Colon (tissue), 2 donors: ENCODE measurements at regions not wholly inside any gene's neighbourhood (a gene's known extent, or its start where the extent isn't known, plus 50 kb on each side); places are given as distances from the start of the nearest gene placed in this dataset.
"Not testable (repeated sequence)": the region's sequence is repeated elsewhere in the genome, so short reads cannot be mapped to it uniquely, and the experiment has no call there.

ENCODE experiments used
- FAIRE-seq: peaks from 2 replicates; lab custom pipeline; 2012; peaks lifted over from hg19 to GRCh38; lab: Jason Lieb, UNC
- donor health status: control.
- donor health status: control.

DNA sequence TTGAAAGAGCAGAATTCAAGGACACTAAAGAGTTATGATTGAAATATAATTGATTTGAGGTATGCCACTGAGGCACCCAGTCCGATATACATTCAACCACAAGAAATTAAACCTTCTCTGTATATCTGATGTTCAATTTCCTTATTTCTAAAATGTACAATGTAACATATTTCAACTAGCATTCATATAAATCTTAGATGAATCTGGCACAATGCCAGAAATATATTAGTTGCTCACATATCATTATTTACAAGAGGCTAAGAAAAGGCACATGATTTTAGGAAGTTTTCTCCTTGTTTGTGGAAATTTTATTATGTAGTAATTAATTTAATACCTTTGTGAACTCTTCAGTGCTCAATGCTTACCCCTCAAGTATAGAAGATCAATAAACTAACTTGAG is 532.3 kb downstream of the KCNA4 start:
- no peak for FAIRE-seq

GRCh38 chr11:29483831-29484230 is 533.0 kb downstream of the KCNA4 start:
- no peak for FAIRE-seq

DNA sequence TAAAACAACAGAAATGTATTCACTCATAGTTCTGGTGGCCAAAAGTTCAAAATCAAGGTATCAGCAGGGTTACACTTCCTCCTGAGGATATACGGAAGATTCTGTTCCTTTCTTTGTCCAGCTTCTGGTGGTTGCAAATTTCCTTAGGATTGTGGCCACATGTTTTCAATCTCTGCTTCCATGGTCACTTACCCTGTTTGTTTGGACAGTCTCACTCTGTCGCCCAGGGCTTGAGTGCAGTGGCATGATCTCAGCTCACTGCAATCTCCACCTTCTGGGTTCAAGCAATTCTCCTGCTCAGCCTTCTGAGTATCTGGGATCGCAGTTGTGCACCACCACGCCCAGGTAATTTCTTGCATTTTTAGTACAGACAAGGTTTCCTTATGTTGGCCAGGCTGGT is 534.3 kb downstream of the KCNA4 start:
- FAIRE-seq = no peak

- no peak for FAIRE-seq
Observed at GRCh38 chr11:29481738-29482137, 535.1 kb downstream of the KCNA4 start.

DNA sequence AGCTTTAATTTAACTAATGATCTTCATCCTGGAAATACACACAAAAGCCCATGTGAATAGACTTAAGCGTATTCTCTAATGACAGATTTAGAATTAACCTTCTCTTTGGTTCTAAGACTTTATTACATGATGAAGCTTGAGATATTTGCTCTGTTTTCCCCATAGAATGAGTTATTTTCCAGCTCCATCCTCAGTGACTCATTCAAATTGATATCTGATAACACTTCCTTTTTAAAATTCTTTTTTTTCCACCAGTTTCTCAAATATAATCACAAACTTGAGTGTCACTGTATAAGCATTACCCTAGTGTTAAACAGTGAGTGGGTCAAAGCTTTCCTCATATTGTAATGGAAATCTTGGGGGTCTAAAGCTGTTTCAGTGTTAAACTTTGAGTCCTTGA is 535.8 kb downstream of the KCNA4 start:
- no peak for FAIRE-seq

GRCh38 chr11:29458252-29458651 is 558.6 kb downstream of the KCNA4 start:
- FAIRE-seq = no peak

GRCh38 chr11:29452146-29452545 is 564.7 kb downstream of the KCNA4 start:
- no peak for FAIRE-seq

DNA sequence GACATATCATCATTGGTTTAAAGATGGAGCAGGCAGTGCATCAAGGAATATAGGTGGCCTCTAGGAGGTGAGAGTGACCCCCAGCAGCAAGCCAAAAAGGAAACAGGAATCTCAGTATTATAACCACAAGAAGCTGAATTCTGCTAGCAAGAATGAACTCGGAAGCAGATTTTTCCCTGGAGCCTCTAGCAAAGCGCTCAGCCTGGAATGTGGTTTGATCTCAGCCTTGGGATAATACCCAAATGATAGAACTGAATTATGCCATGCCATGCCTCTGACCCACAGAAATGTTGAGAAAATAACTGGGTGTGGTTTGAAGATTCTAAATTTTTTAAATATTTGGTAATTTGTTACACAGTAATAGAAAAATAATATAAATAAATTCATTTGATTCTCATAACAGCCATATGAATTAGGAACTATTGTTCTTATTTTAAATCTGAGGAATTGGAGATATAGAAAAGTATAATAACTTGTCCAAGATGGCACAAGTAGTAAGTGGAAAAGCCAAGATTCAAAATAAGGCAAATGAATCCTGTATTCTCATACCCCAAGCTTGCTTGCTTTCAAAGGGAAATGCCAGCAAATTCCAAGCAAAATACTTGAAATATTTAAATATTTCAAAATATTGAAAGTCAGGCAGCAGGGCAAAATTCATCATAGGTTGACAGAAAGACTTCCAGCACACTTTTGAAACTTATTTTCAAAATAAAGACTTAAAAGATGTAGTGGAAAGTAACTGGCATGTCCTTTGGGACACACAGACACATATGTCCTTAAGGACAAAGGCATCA is 567.4 kb downstream of the KCNA4 start:
- FAIRE-seq = no peak

DNA sequence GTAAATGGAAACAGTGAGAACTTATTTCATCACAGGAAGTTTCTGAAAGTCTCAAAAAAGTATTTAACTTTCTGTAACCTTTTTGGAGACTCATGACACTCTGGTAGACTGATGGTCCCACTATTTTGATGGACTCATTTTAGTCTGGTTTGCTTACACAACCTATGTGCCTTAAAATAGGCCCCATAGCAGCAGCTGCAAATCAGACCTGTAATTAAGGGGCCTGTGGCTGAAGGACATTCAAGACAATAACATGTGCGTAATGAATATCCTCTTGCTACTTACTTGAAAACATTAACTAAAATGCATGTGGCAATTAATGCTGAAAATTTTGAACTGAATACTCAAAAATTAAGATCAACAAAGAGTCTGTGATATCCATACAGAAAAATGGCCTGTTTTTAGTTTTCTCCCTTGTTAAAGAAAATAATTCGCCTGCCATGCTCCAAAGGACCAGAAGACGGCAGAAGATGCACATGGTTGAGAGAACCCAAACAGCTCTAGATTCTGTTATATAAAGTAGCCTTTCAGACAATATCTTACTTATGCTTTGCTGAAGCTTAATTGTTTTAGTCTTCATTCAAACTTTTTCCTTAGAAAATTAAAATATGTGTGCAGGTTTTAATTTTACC is 568.5 kb downstream of the KCNA4 start:
- no peak for FAIRE-seq

DNA sequence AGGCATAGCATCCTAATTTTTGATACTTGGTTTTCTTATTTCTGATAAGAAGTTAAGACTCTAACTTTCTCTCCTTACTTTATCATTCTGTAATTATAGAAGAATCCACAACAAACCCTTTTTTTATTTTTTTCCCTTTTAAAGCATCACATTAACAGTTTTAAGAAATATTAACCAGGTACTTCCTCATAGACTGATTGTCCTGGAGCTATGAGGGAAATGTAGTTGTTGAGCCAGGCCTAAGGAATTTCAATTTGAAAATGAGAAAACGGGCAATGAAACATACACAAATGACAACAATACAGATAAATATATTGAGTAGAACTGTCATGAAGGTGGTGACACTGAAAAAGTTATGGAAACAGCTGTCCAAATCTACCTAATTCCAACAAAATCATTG is 569.0 kb downstream of the KCNA4 start:
- FAIRE-seq = no peak

- no peak for FAIRE-seq
Observed at GRCh38 chr11:29446132-29446531, 570.7 kb downstream of the KCNA4 start.

GRCh38 chr11:29445191-29445590 is 571.6 kb downstream of the KCNA4 start:
- not testable (repeated sequence) for FAIRE-seq

DNA sequence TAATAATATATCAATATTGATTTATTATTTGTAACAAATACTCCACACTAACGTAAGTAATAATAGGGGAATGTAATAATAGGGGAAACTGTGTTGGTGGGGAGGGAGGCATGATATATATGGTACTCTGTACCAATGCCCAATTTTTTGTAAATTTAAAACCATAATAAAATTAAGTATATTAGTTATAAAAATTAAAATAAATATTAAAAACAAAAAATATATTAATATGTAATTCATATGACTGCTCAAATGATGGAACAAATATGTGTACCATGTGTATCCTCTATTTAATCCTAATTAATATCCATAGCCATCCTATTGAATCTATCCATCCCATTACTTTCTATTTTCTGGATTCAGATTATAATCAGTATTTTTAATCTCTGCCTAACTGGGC is 578.0 kb downstream of the KCNA4 start:
- FAIRE-seq = no peak

- FAIRE-seq = no peak
Observed at GRCh38 chr11:29435421-29435820, 581.4 kb downstream of the KCNA4 start.

- FAIRE-seq = no peak
Observed at GRCh38 chr11:29432719-29433325, 584.0 kb downstream of the KCNA4 start.

DNA sequence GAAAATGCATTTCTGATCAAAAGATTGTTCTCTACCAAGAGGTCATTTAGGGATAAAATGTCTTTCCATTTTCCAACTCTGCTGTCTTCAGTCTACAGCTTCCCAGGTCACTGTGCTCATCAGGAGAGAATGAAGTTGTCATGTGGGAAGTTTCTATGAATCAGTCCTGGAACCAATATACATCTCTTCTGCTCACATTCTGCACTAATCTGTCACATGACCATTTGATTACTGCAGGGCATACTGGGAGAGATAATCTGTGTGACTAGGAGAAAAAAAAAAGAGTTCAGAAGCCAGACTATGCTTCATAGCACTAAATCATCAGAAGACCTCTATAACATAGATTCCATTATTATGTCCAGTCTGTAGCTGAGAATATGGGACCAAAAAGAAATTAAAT is 611.5 kb downstream of the KCNA4 start:
- no peak for FAIRE-seq

GRCh38 chr11:29395555-29396072 is 621.2 kb downstream of the KCNA4 start:
- no peak for FAIRE-seq

- FAIRE-seq = no peak
Observed at GRCh38 chr11:29389793-29390192, 627.0 kb downstream of the KCNA4 start.

DNA sequence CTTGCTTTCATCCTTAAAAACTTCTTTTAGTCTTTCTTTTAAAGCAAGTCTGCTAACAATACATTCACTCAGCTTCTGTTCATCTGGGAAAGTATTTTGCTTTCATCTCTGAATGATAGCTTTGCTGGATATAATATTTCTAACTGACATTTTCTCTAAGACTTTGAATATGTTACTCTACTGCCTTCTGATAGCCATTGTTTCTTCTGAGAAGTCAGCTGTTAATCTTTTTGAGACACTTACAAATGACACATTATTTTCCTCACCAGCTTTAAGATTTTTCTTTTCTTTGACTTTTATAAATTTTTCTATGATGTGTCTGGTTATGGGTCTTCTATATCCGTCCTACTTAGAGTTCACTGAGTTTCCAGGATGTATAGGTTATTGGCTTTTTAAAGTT is 643.1 kb downstream of the KCNA4 start:
- FAIRE-seq = no peak

DNA sequence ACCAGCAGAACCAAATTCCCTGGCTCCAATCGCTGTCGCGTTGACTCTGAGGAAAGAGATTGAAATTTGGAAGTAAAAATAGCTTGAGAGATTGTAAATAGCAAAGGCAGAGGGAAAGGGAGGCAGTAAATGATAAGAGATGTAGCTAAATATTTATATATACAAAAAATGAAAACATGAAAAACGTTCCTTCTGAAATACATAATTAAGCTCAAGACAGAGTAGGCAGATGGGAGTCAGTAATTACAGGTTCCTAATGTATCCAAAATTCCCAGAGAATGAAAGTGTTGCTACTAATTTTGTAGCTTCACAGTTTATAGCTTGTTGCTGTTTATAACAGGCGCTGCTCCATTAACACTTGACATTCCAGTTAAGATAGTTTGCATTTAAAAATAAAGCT is 648.7 kb downstream of the KCNA4 start:
- no peak for FAIRE-seq

GRCh38 chr11:29364006-29364405 is 652.8 kb downstream of the KCNA4 start:
- no peak for FAIRE-seq

DNA sequence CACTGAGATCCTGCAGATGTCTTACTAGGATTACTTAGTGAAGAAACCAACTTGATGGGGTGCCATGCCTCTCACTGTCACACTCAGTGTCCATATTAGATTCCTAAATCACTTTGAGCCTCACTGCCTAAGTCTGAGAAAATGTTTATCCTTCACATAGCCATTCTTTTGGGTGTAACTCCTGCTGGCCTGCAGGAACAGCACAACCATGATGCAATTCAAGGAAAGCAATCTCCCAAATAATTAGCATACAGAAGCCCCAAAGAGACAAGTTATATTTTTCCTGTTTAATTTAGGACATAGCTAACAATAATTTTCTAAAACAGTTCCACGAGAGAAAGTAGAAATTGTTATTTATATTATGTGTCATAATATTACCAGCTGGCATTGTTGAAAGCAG is 655.5 kb downstream of the KCNA4 start:
- no peak for FAIRE-seq

DNA sequence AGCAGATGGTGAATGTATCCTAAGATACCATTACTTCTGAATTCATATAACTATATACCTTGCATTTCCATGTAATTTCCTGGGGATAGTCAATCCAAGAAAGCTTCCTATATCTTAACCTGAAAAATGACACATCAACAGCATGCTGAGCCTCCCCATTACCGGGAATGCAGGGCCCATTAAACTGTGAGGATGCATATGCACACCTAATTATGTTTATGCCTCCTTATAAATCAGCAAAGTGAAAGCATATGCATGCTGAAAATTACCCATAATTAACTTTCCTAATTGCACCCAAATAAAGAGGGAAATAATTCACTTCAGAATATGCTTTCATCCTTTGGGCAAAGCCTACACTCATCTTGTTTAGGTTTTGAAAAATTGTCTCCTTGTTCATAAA is 663.0 kb downstream of the KCNA4 start:
- FAIRE-seq = no peak
